Effector CD4-positive, alpha-beta T cell (primary cell): ENCODE measurements at regions not wholly inside any gene's neighbourhood (a gene's known extent, or its start where the extent isn't known, plus 50 kb on each side); places are given as distances from the start of the nearest gene placed in this dataset.

Source experiments
- DNase-seq: peaks from one replicate; pipeline ENCODE4 v3.0.0-alpha.2; 2020

- DNase-seq: no peak
These were observed 267.8 kb upstream of the ECI2 start for GRCh38 chr6:4403023-4403752.

GRCh38 chr6:4402477-4402976 lies 267.2 kb upstream of the ECI2 start:
- no peak for DNase-seq

GRCh38 chr6:4401408-4402368 lies 266.3 kb upstream of the ECI2 start:
- DNase-seq: no peak

- DNase-seq: no peak
These were observed 264.3 kb upstream of the ECI2 start for GRCh38 chr6:4399656-4400055.

- no peak for DNase-seq
These were observed 263.4 kb upstream of the ECI2 start for GRCh38 chr6:4398791-4399190.

- no peak for DNase-seq
These were observed 261.9 kb upstream of the ECI2 start for GRCh38 chr6:4397307-4397706.

GRCh38 chr6:4396044-4396443 lies 260.7 kb upstream of the ECI2 start:
- DNase-seq: no peak

- DNase-seq: no peak
These were observed 260.0 kb upstream of the ECI2 start for GRCh38 chr6:4395386-4395785.

GRCh38 chr6:4394786-4395185 lies 259.4 kb upstream of the ECI2 start:
- DNase-seq: no peak

- DNase-seq: no peak
These were observed 253.3 kb upstream of the ECI2 start for GRCh38 chr6:4388675-4389074.

GRCh38 chr6:4384656-4385055 lies 249.3 kb upstream of the ECI2 start:
- no peak for DNase-seq

GRCh38 chr6:4383910-4384638 lies 248.7 kb upstream of the ECI2 start:
- DNase-seq: no peak

GRCh38 chr6:4382362-4382853 lies 247.0 kb upstream of the ECI2 start:
- DNase-seq: no peak

- no peak for DNase-seq
These were observed 246.0 kb upstream of the ECI2 start for GRCh38 chr6:4381381-4381780.

GRCh38 chr6:4380881-4381281 lies 245.5 kb upstream of the ECI2 start:
- no peak for DNase-seq

GRCh38 chr6:4379958-4380357 lies 244.6 kb upstream of the ECI2 start:
- no peak for DNase-seq

- no peak for DNase-seq
These were observed 243.1 kb upstream of the ECI2 start for GRCh38 chr6:4378319-4378996.

GRCh38 chr6:4377603-4378002 lies 242.2 kb upstream of the ECI2 start:
- no peak for DNase-seq

- DNase-seq: no peak
These were observed 238.8 kb upstream of the ECI2 start for GRCh38 chr6:4374216-4374615.

- DNase-seq: no peak
These were observed 237.5 kb upstream of the ECI2 start for GRCh38 chr6:4372866-4373265.

GRCh38 chr6:4371207-4371921 lies 236.0 kb upstream of the ECI2 start:
- DNase-seq: no peak

GRCh38 chr6:4370066-4370465 lies 234.7 kb upstream of the ECI2 start:
- no peak for DNase-seq
